ENCODE measurements at regions not wholly inside any gene's neighbourhood (a gene's known extent, or its start where the extent isn't known, plus 50 kb on each side); places are given as distances from the start of the nearest gene placed in this dataset.
"Not testable (repeated sequence)": the region's sequence is repeated elsewhere in the genome, so short reads cannot be mapped to it uniquely, and the experiment has no call there.

DNA sequence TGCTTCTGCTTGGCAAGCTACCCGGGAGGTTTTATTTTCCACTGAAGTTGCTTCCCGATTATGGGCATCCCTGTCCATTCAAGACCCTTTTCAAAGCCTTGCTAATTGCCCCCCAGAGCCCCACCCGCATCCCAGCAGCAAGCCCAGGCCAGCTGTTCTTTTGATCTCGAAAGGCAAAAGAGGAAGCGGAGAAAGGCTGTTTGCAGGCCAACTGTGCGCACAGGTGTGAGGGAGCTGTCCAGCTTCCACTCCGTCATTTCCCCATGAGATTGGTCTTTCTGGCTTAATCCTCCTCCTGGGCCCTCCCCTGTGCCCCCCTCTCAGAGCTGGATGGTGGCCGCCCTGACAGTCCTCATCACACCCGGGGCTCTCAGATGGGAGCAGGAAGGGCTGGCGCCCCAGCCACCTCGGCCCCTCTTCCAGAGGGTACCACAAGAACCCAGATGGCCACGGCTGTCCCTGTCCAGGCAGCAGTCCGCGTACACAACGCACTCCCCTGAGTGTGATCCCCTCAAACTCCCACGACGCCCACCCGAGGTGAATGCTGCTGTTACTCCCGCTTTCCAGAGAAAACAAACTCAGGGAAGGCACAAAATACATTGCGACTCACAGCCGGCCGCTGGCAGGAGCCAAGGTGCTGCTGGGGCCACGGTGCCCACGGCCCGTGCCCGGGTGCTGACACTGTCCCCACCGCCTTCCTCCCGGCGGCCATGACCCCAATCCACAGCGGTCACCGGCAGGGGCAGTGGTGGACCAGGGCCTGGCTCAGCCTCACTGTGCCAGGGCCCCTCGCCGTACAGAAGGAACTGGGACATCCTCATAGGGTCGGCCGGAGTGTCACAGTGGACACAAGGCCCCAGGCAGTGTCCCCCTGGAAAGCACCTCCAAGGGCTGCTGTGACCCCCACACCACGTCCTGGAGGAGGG, 121.9 kb downstream of the CRYAA start:
- no peaks in the 10 kb centered on the region for H3K4me1 ChIP-seq (ENCODE audit: control insufficient read depth, insufficient read depth, low read length, poor library complexity, severe bottlenecking)
- no peaks in the 10 kb centered on the region for H3K9me3 ChIP-seq (ENCODE audit: control insufficient read depth, low read length)
- no peaks in the 10 kb centered on the region for H3K27me3 ChIP-seq (replicated peaks; ENCODE audit: control insufficient read depth, insufficient read depth, low read length, poor library complexity, severe bottlenecking)
- no peak overlapping the region for H3K27ac ChIP-seq (ENCODE audit: insufficient read depth, low read length, poor library complexity, severe bottlenecking)
- no peaks in the 10 kb centered on the region for H3K36me3 ChIP-seq (ENCODE audit: control insufficient read depth, insufficient read depth, low read length)
- H3K4me3 ChIP-seq (ENCODE audit: insufficient read depth, low read depth, low read length, poor library complexity, severe bottlenecking), result no peak overlapping the region
- no peak for DNase-seq

DNA sequence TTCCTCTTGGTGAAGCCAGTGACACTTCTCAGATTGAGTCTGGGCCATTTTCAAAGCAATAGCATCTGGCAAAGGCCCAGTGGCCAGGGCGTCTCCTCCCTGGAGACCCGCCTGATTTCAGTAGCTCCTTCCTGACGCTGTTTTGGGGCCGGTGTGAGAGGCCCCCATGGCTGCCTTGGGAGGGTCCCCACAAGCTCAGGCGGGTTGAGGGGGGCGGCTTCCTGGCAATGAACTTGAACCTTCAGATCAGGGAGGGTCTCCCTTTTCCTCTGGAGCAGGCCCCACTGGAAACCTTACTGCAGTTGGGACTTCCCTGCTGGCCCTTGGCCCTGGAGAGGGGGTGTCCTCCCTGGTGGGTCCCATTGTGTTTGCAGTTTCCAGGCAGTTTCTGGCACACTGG, 121.2 kb downstream of the CRYAA start:
- no peak overlapping the region for H3K27ac ChIP-seq (ENCODE audit: insufficient read depth, low read length, poor library complexity, severe bottlenecking)
- H3K36me3 ChIP-seq (ENCODE audit: control insufficient read depth, insufficient read depth, low read length), result no peaks in the 10 kb centered on the region
- H3K4me3 ChIP-seq (ENCODE audit: insufficient read depth, low read depth, low read length, poor library complexity, severe bottlenecking), result no peak overlapping the region
- no peak for DNase-seq
- H3K27me3 ChIP-seq (replicated peaks; ENCODE audit: control insufficient read depth, insufficient read depth, low read length, poor library complexity, severe bottlenecking), result no peaks in the 10 kb centered on the region
- no peaks in the 10 kb centered on the region for H3K9me3 ChIP-seq (ENCODE audit: control insufficient read depth, low read length)
- H3K4me1 ChIP-seq (ENCODE audit: control insufficient read depth, insufficient read depth, low read length, poor library complexity, severe bottlenecking), result no peaks in the 10 kb centered on the region

DNA sequence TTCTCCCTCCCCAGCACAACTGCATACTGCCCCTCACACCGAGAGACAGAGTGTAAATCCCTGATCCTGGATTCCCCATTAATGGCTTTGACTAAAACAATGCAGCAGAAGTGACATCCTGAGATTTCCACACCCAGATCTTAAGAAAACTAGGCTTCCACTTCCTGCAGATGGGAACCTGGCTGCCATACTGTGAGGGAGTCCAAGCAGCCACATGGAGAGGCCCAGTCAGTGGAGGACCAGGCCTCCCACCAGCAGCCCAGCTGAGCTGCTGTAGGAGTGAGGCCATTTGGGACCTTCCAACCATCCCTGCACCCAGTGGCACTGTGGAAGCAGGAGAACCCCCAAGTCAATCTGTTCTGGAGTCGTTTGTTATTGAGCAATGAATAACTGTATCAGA, 120.6 kb downstream of the CRYAA start:
- no peaks in the 10 kb centered on the region for H3K36me3 ChIP-seq (ENCODE audit: control insufficient read depth, insufficient read depth, low read length)
- no peaks in the 10 kb centered on the region for H3K9me3 ChIP-seq (ENCODE audit: control insufficient read depth, low read length)
- H3K27me3 ChIP-seq (replicated peaks; ENCODE audit: control insufficient read depth, insufficient read depth, low read length, poor library complexity, severe bottlenecking), result no peaks in the 10 kb centered on the region
- H3K27ac ChIP-seq (ENCODE audit: insufficient read depth, low read length, poor library complexity, severe bottlenecking), result no peak overlapping the region
- DNase-seq, result no peak
- H3K4me3 ChIP-seq (ENCODE audit: insufficient read depth, low read depth, low read length, poor library complexity, severe bottlenecking), result no peak overlapping the region
- H3K4me1 ChIP-seq (ENCODE audit: control insufficient read depth, insufficient read depth, low read length, poor library complexity, severe bottlenecking), result no peaks in the 10 kb centered on the region

DNA sequence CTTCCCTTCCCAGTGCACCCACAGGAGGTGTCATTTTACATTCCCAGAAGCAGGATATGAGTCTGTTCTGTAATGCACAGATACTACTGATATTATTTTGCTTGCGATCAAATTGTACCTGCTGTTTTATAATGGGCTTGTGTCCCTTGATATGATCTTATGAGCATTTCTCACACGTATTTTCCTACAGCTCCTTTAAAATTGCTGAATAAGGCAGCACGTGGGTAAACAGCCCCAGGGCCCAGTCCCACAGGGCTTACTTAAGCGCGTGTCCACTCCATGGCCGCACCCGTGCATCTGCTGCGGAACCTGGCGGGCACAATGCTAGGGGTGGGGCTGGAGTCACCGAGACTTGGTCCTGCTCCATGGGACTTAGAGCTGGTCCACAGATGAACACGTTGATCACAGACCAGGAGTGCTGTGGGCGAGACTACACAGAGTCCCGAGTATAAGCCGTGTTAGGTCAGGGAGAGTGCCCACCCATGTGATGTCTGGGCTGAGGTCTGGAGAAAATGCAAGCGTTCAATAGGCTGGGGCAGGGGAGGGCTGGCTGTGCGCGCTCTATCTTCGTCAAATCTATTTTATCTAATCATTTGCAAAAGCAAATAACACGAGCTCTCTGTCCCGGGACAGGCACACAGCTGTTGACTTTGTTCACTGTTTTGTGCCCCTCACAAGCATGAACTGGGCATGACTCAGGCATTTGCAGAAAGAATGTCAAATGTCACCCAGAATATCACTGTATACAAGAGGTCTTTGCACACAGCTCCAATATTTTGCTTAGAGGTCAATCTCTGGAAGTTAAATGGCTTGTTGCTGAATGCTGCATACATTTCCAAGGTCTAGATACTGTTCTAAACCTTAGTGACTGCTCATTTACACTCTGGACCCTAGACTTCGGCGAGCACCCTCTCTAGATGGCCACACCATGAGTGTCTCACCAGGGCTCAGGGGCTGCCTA, 119.3 kb downstream of the CRYAA start:
- no peaks in the 10 kb centered on the region for H3K9me3 ChIP-seq (ENCODE audit: control insufficient read depth, low read length)
- H3K27me3 ChIP-seq (replicated peaks; ENCODE audit: control insufficient read depth, insufficient read depth, low read length, poor library complexity, severe bottlenecking), result no peaks in the 10 kb centered on the region
- DNase-seq, result no peak
- no peak overlapping the region for H3K4me3 ChIP-seq (ENCODE audit: insufficient read depth, low read depth, low read length, poor library complexity, severe bottlenecking)
- no peaks in the 10 kb centered on the region for H3K36me3 ChIP-seq (ENCODE audit: control insufficient read depth, insufficient read depth, low read length)
- H3K27ac ChIP-seq (ENCODE audit: insufficient read depth, low read length, poor library complexity, severe bottlenecking), result no peak overlapping the region
- no peaks in the 10 kb centered on the region for H3K4me1 ChIP-seq (ENCODE audit: control insufficient read depth, insufficient read depth, low read length, poor library complexity, severe bottlenecking)

DNA sequence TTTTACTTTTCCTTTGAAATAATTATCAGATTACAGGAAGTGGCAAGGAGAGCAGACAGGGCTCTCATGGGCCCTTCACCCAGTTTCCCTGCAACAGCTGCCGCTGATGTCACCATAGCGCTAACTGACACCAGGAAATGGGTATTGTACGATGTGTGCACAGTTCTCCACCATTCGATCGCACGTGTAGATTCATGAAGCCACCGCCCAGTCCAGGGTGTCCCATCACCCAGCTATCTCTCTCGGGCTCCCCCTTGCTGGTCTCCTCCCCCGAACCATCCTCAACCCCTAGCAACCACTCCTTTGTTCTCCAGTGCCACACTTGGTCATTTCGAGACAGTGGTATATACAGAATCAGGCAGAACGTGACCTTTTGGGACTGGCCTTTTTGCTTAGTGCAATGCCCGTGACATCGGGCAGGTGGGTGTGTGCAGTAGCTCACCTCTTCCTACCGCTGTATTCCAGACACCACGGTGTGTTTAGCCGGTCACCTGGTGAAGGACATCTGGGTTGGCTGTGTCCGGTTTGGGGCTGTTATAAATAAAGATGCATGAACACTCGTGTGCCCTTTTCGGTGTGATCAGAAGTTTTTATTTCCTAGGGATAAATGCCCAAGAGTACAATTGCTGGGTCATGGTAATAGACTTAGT, 118.4 kb downstream of the CRYAA start:
- H3K4me1 ChIP-seq (ENCODE audit: control insufficient read depth, insufficient read depth, low read length, poor library complexity, severe bottlenecking), result no peaks in the 10 kb centered on the region
- H3K27ac ChIP-seq (ENCODE audit: insufficient read depth, low read length, poor library complexity, severe bottlenecking), result no peak overlapping the region
- H3K4me3 ChIP-seq (ENCODE audit: insufficient read depth, low read depth, low read length, poor library complexity, severe bottlenecking), result no peak overlapping the region
- no peaks in the 10 kb centered on the region for H3K36me3 ChIP-seq (ENCODE audit: control insufficient read depth, insufficient read depth, low read length)
- no peaks in the 10 kb centered on the region for H3K9me3 ChIP-seq (ENCODE audit: control insufficient read depth, low read length)
- DNase-seq, result no peak
- H3K27me3 ChIP-seq (replicated peaks; ENCODE audit: control insufficient read depth, insufficient read depth, low read length, poor library complexity, severe bottlenecking), result no peaks in the 10 kb centered on the region

DNA sequence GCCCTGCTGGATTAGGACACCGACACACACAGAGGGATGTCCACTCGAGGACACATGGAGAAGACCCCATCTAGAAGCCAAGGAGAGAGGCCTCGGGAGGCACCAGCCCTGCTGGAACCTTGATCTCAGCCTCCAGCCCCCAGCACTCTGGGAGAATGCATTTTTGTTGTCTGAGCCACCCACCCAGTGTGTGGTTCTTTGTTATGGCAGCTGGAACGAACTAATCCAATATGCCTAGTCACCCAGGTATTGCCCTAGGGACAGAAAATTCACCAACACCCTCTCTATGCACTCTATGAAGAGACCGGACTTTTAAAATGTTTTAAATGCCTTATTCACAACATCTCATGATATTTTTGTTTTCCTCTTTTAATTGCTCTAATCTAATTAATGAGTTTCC, 117.4 kb downstream of the CRYAA start:
- Histone ChIP-seq H3K9me3 (ENCODE audit: control insufficient read depth, low read length) (no peaks in the 10 kb centered on the region), H3K27me3 (replicated peaks; ENCODE audit: control insufficient read depth, insufficient read depth, low read length, poor library complexity, severe bottlenecking) (no peaks in the 10 kb centered on the region), H3K36me3 (ENCODE audit: control insufficient read depth, insufficient read depth, low read length) (no peaks in the 10 kb centered on the region), H3K27ac (ENCODE audit: insufficient read depth, low read length, poor library complexity, severe bottlenecking) (no peak overlapping the region), H3K4me3 (ENCODE audit: insufficient read depth, low read depth, low read length, poor library complexity, severe bottlenecking) (no peak overlapping the region), H3K4me1 (ENCODE audit: control insufficient read depth, insufficient read depth, low read length, poor library complexity, severe bottlenecking) (no peaks in the 10 kb centered on the region)
- no peak for DNase-seq

DNA sequence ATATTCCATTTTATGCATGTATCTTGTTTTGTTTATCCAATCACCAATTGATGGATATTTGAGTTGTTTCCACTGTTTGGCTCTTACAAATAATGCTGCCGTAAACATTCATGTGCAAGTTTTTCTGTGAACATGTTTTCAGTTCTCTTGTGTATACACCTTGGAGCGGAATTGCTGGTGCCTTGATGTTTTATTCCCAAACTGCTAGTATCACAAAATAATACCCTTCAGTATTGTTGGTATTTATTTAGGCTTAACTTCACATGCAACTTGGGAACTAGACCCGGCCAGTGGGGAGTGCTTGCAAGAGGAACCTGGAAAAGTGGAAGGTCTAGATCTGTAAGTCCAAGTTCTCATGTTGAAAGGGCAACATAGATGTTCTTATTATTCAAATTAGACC, 115.9 kb downstream of the CRYAA start:
- H3K27me3 ChIP-seq (replicated peaks; ENCODE audit: control insufficient read depth, insufficient read depth, low read length, poor library complexity, severe bottlenecking), result no peaks in the 10 kb centered on the region
- H3K9me3 ChIP-seq (ENCODE audit: control insufficient read depth, low read length), result no peaks in the 10 kb centered on the region
- no peak overlapping the region for H3K4me3 ChIP-seq (ENCODE audit: insufficient read depth, low read depth, low read length, poor library complexity, severe bottlenecking)
- H3K4me1 ChIP-seq (ENCODE audit: control insufficient read depth, insufficient read depth, low read length, poor library complexity, severe bottlenecking), result no peaks in the 10 kb centered on the region
- H3K27ac ChIP-seq (ENCODE audit: insufficient read depth, low read length, poor library complexity, severe bottlenecking), result no peak overlapping the region
- no peaks in the 10 kb centered on the region for H3K36me3 ChIP-seq (ENCODE audit: control insufficient read depth, insufficient read depth, low read length)
- DNase-seq, result no peak

DNA sequence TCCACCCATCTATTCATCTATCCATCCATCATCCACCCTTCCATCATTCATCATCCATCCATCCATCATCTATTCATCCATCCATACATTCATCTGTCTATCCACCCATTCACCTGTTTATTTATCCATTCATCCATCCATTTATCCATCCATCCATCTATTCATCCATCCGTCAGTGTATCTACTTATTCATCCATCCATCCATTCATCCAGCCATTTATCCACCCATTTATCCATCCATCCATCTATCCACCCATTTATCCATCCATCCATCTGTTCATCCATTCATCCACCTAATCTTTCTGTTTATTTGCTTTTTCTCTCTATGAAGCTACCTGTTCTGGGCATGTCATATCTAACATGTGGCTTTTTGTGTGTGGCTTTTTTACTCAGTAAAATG, 115.4 kb downstream of the CRYAA start:
- Histone ChIP-seq H3K27ac (ENCODE audit: insufficient read depth, low read length, poor library complexity, severe bottlenecking) (no peak overlapping the region), H3K27me3 (replicated peaks; ENCODE audit: control insufficient read depth, insufficient read depth, low read length, poor library complexity, severe bottlenecking) (no peaks in the 10 kb centered on the region), H3K4me1 (ENCODE audit: control insufficient read depth, insufficient read depth, low read length, poor library complexity, severe bottlenecking) (no peaks in the 10 kb centered on the region)

DNA sequence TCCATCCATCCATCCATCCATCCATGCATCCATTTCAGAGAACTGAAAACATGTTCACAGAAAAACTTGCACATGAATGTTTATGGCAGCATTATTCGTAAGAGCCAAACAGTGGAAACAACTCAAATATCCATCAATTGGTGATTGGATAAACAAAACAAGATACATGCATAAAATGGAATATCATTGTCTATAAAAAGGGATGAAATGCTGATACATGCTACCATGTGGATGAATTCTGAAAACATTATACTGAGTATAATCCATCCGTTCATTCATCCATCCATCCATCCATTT, 115.1 kb downstream of the CRYAA start:
- not testable (repeated sequence) for H3K4me1 ChIP-seq (ENCODE audit: control insufficient read depth, insufficient read depth, low read length, poor library complexity, severe bottlenecking); H3K27ac ChIP-seq (ENCODE audit: insufficient read depth, low read length, poor library complexity, severe bottlenecking); H3K27me3 ChIP-seq (replicated peaks; ENCODE audit: control insufficient read depth, insufficient read depth, low read length, poor library complexity, severe bottlenecking); H3K36me3 ChIP-seq (ENCODE audit: control insufficient read depth, insufficient read depth, low read length); H3K9me3 ChIP-seq (ENCODE audit: control insufficient read depth, low read length); H3K4me3 ChIP-seq (ENCODE audit: insufficient read depth, low read depth, low read length, poor library complexity, severe bottlenecking); DNase-seq

More for the DNA sequence above, 115.4 kb downstream of the CRYAA start:
- no peaks in the 10 kb centered on the region for H3K36me3 ChIP-seq (ENCODE audit: control insufficient read depth, insufficient read depth, low read length)
- H3K9me3 ChIP-seq (ENCODE audit: control insufficient read depth, low read length), result no peaks in the 10 kb centered on the region
- no peak for DNase-seq
- no peak overlapping the region for H3K4me3 ChIP-seq (ENCODE audit: insufficient read depth, low read depth, low read length, poor library complexity, severe bottlenecking)
